Retinal pigment epithelial cell (primary cell): ENCODE measurements at regions not wholly inside any gene's neighbourhood (a gene's known extent, or its start where the extent isn't known, plus 50 kb on each side); places are given as distances from the start of the nearest gene placed in this dataset.

Experiments used
- DNase-seq: peaks from one replicate; pipeline ENCODE4 v3.0.0-alpha.2; 2010; ENCODE audit warnings: low read depth
- H3K4me3 ChIP-seq: 2 replicates; pipeline ENCODE4 v1.5.1; 2011; ENCODE audit warnings: mild to moderate bottlenecking, low read length, control low read depth, moderate library complexity
- TF ChIP-seq, protein P1 (sequence below): conservative IDR thresholded peaks from 2 replicates; pipeline ENCODE4 v1.5.1; 2011; ENCODE audit warnings: low read depth, low read length, control low read depth, inconsistent platforms

DNA sequence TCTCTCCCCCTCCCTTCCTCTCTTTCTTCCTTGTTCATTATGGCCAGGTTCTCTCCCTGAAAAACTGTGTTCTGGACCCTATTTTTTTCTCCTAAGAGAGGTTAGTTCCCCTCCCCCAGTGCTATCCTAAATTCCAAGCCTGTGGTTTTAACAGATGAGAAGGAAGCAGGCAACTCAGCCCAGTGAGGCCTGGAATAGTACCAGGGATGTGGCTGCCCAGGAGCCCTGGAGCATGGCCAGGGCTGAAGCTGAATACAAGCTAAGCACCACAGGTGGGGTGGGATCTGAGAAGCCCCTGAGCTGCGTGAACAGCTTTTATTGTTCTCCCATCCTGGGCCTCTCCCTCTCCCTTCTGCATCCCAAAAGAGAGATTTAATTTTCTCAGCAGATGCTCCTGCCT lies 1581.3 kb upstream of the TMEM132C start:
- TF ChIP-seq, protein P1, sequence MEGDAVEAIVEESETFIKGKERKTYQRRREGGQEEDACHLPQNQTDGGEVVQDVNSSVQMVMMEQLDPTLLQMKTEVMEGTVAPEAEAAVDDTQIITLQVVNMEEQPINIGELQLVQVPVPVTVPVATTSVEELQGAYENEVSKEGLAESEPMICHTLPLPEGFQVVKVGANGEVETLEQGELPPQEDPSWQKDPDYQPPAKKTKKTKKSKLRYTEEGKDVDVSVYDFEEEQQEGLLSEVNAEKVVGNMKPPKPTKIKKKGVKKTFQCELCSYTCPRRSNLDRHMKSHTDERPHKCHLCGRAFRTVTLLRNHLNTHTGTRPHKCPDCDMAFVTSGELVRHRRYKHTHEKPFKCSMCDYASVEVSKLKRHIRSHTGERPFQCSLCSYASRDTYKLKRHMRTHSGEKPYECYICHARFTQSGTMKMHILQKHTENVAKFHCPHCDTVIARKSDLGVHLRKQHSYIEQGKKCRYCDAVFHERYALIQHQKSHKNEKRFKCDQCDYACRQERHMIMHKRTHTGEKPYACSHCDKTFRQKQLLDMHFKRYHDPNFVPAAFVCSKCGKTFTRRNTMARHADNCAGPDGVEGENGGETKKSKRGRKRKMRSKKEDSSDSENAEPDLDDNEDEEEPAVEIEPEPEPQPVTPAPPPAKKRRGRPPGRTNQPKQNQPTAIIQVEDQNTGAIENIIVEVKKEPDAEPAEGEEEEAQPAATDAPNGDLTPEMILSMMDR: no peak
- no peak for DNase-seq

DNA sequence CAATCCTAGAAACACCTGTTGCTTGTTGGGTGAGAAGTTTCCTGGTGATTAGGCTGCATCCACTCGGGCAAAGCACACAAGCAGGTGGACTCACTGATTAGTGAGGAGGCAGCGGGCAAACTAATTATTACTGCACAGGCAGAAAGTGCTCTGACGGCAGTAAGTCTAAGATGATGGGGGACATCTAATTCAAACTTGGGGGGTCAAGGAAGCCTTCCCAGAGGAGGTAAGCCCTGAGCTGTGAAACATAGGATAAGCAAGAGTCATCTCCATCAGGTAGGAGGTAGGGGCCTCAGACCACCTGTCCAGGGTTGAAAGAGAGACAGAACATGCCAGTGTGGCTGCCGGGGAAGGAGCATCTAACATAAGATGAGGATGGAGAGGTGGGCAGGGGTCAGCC lies 1578.4 kb upstream of the TMEM132C start:
- TF ChIP-seq, protein P1: no peak
- no peak overlapping the region for H3K4me3 ChIP-seq
- no peak for DNase-seq

More for the DNA sequence above, 1581.3 kb upstream of the TMEM132C start:
- H3K4me3 ChIP-seq: no peak overlapping the region

- H3K4me3 ChIP-seq: no peak overlapping the region
- TF ChIP-seq, protein P1: no peak
- no peak for DNase-seq
Observed at GRCh38 chr12:126700096-126700495, 1566.9 kb upstream of the TMEM132C start.

- no peak for DNase-seq
- TF ChIP-seq, protein P1: peak; percentile 39
- H3K4me3 ChIP-seq: no peak overlapping the region
Observed at GRCh38 chr12:126704609-126705008, 1562.4 kb upstream of the TMEM132C start.

DNA sequence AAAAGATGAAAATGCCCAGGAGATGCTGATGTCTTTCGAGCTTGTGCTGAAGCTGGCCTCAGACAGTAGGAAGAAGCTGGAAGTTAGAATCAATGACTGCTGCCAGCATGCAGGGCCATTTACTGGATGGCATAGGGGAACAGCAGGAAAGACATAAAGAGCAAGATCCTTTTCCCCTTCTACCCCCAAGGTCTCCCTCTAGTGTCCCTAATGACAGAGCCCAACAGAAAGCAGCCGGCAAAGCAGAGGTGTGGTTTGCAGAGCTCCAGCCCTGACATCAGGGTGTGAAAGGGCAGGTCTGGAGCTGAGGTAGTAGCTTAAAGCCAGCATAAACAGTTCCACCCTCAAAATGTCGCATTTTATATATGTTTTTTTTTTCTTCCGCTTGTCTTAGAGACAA lies 1560.7 kb upstream of the TMEM132C start:
- no peak overlapping the region for H3K4me3 ChIP-seq
- TF ChIP-seq, protein P1: peak; percentile 23
- DNase-seq: no peak

DNA sequence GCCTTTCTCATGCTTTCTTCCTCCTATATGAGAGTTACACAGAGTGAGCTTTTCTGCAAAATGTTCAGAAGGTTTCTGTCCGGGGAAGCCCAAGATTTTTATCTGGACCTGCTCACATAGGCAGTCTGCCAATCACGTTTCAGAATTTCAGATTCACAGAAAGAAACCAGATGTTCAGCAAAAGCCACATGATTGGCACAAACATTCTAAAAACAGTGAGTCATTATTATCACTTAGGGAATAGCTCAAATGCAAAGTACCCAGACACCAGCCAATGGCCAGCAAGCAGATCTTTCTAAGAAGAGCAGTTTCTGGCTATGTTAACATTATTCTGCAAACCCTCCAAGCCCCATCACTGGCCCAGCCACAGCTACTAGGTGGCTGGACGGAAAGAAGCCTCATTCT lies 1558.5 kb upstream of the TMEM132C start:
- TF ChIP-seq, protein P1: no peak
- no peak overlapping the region for H3K4me3 ChIP-seq
- DNase-seq: no peak

GRCh38 chr12:126718365-126718764 lies 1548.6 kb upstream of the TMEM132C start:
- H3K4me3 ChIP-seq: no peak overlapping the region
- DNase-seq: no peak
- TF ChIP-seq, protein P1: no peak
